ENCODE measurements at regions not wholly inside any gene's neighbourhood (a gene's known extent, or its start where the extent isn't known, plus 50 kb on each side); places are given as distances from the start of the nearest gene placed in this dataset.

DNA sequence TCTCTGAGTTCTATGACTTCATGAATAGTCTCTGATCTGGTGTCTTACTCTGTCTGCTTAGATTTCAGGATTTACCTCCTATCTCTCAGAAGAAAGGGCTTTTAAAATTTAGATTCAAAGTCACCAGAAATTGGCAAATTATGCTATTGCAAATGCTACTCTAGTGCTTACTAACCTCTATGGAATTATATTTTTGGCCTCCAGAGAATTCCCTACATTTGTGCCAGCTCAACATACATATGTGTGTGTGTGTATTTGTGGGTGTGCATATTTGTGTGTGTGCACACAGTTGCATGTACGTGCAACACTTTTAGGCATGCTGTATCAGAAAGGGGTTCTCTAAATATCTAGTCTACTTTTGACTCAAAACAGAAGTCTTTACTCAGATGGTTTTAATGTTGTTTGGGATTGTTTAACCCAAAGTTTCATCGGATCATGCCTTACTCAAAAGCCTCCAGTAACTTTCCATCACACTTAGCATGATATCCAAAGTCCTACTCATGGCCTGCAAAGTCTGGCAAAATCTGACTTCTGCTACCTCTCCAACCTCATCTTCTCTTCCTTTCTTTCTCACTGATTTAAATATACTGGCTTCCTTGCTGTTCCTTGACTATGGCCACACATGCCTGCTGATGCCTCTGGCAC is 147.6 kb upstream of the NR3C1 start:
- TF ChIP-seq, protein P1, sequence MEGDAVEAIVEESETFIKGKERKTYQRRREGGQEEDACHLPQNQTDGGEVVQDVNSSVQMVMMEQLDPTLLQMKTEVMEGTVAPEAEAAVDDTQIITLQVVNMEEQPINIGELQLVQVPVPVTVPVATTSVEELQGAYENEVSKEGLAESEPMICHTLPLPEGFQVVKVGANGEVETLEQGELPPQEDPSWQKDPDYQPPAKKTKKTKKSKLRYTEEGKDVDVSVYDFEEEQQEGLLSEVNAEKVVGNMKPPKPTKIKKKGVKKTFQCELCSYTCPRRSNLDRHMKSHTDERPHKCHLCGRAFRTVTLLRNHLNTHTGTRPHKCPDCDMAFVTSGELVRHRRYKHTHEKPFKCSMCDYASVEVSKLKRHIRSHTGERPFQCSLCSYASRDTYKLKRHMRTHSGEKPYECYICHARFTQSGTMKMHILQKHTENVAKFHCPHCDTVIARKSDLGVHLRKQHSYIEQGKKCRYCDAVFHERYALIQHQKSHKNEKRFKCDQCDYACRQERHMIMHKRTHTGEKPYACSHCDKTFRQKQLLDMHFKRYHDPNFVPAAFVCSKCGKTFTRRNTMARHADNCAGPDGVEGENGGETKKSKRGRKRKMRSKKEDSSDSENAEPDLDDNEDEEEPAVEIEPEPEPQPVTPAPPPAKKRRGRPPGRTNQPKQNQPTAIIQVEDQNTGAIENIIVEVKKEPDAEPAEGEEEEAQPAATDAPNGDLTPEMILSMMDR (IDR thresholded peaks at IDR 0.05): no peak
- TF ChIP-seq POLR2A (IDR thresholded peaks at IDR 0.05): no peak

All from uterus (tissue), 2 donors.